RWPE1 (cell line): ENCODE measurements at regions not wholly inside any gene's neighbourhood (a gene's known extent, or its start where the extent isn't known, plus 50 kb on each side); places are given as distances from the start of the nearest gene placed in this dataset.
A peak's percentile ranks its signal among the peaks of the same experiment; 100 is the strongest.

ENCODE experiments used
- CTCF ChIA-PET: fragments of 350-600 bp; sonication (Branson Sonifier 250); formaldehyde crosslinking; extraction: SDS; loops from one replicate; lab custom pipeline; 2021; lab: Yijun Ruan, JAX
- POLR2A ChIA-PET: fragments of 400-600 bp; formaldehyde crosslinking; extraction: SDS; loops from one replicate; lab custom pipeline; 2020; ENCODE audit warnings: antibody characterized with exemption; ENCODE audit not compliant: low non-redundant PET; lab: Yijun Ruan, JAX
- DNase-seq: peaks from one replicate; pipeline ENCODE4 v3.0.0; 2012; ENCODE audit warnings: low spot score
- H3K27ac ChIP-seq: fragments of 450-650 bp; 2 replicates; pipeline ENCODE4 v1.5.1; 2017
- TF ChIP-seq, protein P1 (sequence below): fragments of 450-650 bp; conservative IDR thresholded peaks from 2 replicates; pipeline ENCODE4 v1.5.1; 2017; ENCODE audit warnings: low read depth, mild to moderate bottlenecking

DNA sequence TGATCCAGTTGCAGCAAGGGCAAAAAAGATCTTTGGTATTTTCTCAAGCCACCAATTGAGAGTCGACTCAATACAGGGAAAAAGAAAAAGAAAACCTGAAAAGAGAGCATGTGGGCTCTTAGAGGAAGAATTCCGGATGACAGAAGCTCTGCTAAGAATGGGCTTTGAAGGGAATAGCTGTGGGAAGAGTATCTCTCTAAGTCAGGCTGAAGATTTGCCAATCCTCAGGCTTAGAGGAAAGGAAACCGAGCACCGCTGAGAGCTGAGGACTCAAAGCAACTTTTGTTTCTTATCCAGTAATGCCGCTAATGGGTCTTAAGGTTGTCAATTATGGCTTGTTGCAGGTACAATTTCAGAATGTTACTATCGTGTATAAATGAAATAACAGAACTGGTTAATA is 166.4 kb downstream of the EFNB2 start:
- no peak overlapping the region for H3K27ac ChIP-seq
- CTCF ChIA-PET = no interaction called here
- POLR2A ChIA-PET = no interaction called here
- no peak for DNase-seq
- TF ChIP-seq, protein P1, sequence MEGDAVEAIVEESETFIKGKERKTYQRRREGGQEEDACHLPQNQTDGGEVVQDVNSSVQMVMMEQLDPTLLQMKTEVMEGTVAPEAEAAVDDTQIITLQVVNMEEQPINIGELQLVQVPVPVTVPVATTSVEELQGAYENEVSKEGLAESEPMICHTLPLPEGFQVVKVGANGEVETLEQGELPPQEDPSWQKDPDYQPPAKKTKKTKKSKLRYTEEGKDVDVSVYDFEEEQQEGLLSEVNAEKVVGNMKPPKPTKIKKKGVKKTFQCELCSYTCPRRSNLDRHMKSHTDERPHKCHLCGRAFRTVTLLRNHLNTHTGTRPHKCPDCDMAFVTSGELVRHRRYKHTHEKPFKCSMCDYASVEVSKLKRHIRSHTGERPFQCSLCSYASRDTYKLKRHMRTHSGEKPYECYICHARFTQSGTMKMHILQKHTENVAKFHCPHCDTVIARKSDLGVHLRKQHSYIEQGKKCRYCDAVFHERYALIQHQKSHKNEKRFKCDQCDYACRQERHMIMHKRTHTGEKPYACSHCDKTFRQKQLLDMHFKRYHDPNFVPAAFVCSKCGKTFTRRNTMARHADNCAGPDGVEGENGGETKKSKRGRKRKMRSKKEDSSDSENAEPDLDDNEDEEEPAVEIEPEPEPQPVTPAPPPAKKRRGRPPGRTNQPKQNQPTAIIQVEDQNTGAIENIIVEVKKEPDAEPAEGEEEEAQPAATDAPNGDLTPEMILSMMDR = no peak

DNA sequence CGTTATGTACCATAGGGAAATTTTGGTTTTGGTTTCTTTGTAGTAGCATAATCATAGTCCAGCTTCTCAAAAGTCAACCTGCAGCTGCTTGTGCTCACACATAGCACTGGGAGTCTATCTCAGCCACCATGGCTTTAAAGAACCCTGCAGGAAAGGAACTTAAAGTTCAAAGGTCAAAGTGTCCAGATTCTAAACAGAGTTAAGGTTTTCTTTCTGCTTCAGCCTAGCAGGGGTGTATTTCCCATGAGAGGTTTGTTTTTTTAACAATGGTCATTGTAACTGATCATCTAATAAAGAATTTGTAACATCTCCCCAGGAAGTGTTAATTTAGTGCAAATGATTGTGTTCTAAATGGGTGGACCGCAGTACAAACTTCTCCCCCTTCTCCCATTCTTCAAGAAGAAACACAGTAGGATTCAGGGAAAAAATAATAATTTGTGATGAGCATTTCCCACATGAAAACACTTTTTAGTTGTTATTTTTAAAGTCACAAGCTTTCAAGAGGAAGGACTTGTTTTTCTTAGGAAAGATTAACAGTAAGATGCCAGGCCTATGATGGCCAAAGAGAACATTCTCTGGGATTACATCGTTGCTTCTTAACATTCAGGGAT is 168.0 kb downstream of the EFNB2 start:
- ChIA-PET POLR2A (no interaction called here), CTCF (no interaction called here)
- no peak overlapping the region for H3K27ac ChIP-seq
- TF ChIP-seq, protein P1 = no peak
- no peak for DNase-seq

DNA sequence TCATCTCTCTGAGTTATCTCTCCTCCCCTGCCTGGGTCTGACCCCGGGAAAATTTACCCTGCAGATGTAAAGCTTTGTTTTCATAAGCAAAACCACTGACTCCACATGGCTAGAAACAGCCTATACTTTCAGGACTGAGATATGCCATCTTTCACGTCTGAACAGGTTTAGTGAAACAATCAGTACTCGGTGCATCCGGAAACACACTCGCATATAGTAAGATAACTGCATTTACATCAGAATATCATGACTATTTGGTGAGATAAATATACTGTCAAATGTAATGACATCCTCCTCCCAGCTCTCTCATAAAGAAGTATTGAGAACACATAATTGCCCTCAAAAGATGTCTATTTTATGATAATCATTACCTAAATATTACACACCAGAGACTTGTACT is 172.8 kb downstream of the EFNB2 start:
- DNase-seq = peak; percentile 17
- H3K27ac ChIP-seq = no peak overlapping the region
- ChIA-PET POLR2A (no interaction called here), CTCF (no interaction called here)
- TF ChIP-seq, protein P1 = no peak

DNA sequence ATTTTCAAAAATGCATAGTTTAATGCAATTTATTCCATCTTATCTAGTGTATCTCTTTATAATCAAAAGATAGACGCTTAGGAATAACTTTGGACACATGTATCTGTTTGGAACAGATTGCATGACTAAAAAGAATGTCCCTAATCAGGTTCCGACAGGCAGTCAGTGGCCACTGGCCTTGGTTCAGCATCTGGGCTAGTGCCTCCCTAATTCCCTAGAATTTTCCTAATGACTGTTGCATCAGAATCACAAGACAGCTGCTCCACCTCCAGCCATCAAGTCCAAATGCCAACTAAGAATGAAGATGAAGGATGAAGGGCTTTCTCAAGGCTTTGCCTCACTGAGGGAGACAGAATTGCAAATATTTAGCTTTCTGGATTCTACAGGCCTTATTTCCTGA is 173.8 kb downstream of the EFNB2 start:
- TF ChIP-seq, protein P1 = no peak
- ChIA-PET CTCF (no interaction called here), POLR2A (no interaction called here)
- no peak overlapping the region for H3K27ac ChIP-seq
- no peak for DNase-seq

DNA sequence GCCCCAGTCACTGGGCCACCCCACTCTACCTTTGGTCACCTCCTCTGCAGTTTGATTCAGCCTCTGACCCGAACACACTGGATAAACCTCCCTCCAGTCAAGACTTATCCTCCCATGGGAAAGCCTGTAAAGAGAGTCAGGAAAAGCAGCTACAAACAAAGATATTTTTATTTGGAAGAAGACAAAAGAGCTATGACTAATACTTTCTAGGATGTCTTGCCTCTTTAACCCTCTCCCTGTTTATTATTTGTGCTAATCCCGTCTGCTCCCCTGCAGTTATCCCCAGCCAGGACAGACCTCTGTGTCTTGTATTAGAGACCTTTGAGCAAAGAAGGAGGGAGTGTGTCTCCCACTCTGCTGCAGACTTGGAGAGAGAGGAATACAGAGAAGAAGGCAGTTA is 178.3 kb downstream of the EFNB2 start:
- POLR2A ChIA-PET = no interaction called here

DNA sequence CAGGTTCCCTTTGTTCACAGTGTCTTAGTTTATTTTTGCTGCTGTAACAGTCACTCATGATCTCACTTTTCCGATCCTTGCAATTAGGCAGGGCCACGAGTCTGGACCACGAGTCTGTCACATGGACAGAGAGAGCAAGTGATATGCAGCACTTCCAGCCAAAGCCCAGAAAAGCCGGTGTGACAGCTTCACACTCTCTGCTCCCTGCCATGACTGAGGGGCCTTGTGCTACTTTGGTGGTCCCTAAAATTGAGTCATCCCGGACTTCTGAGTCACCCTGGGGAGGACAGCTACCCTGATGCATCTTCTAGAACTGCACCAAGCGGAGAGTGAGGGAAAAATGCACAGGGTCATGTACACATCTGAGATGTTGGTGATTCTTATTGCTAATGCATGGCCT is 179.6 kb downstream of the EFNB2 start:
- TF ChIP-seq, protein P1 = no peak
- ChIA-PET POLR2A (no interaction called here), CTCF (no interaction called here)
- DNase-seq = no peak
- H3K27ac ChIP-seq = no peak overlapping the region

More for the DNA sequence above, 178.3 kb downstream of the EFNB2 start:
- TF ChIP-seq, protein P1 = no peak
- DNase-seq = peak; percentile 14
- CTCF ChIA-PET = no interaction called here
- no peak overlapping the region for H3K27ac ChIP-seq
